Astrocyte (in vitro differentiated cells and primary cell): ENCODE measurements at regions not wholly inside any gene's neighbourhood (a gene's known extent, or its start where the extent isn't known, plus 50 kb on each side); places are given as distances from the start of the nearest gene placed in this dataset.

Source experiments
- CTCF ChIP-seq: IDR thresholded peaks from 2 replicates; pipeline ENCODE4 v1.5.1; 2011; ENCODE audit warnings: low read depth, mild to moderate bottlenecking, inconsistent platforms, low read length, moderate library complexity; ENCODE audit not compliant: insufficient read depth
- EZH2 ChIP-seq: IDR thresholded peaks from 2 replicates; pipeline ENCODE4 v1.6.1; 2012; ENCODE audit warnings: mild to moderate bottlenecking, low read length, inconsistent platforms; ENCODE audit not compliant: insufficient read depth

- no peak for TF ChIP-seq CTCF
- TF ChIP-seq EZH2 = no peak
Measured at GRCh38 chr10:110368002-110368401, 63.3 kb upstream of the SMNDC1 start.
